ENCODE measurements at regions not wholly inside any gene's neighbourhood (a gene's known extent, or its start where the extent isn't known, plus 50 kb on each side); places are given as distances from the start of the nearest gene placed in this dataset.
A peak's percentile ranks its signal among the peaks of the same experiment; 100 is the strongest.
"Not testable (repeated sequence)": the region's sequence is repeated elsewhere in the genome, so short reads cannot be mapped to it uniquely, and the experiment has no call there.

DNA sequence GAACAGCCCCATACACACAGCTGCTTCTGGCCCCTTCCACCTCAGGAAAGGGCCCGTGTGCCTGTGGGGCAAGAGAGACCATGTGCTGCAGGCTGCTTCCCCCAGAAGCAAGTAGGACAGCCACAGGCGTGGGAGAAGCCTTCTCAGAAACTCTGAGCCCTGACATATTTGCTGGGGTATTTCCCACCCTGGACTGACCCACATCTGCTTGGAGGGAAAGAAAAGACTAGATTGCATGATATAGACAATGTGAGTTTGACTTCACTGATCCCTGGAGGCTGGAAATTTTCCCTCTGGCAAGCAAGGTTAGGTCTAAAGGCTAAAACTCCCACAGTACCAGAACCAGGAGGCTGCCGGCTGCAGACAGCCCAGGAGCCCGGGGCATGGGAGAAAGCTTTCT is 213.3 kb upstream of the SSTR4 start:
- DNase-seq = peak; percentile 42

DNA sequence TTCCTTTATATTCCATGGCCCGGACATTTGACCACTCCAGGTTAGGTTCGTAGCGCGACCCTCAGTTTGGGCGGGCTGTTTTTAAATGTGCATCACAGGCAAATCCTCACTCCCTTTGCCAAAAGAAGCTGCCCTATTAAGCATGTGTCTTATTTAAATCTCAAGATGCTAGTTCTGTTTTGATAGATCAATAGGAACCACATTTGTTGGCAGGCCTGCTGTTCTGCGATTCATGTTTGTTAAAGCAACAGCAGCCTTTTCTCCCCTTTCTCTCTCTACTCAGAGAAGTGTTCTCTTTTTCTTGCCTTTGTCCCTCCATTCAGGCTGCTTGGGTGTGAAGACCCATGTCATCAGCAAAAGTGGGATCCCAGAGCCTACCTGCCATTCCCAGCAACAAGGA is 212.0 kb upstream of the SSTR4 start:
- DNase-seq = peak; percentile 28

DNA sequence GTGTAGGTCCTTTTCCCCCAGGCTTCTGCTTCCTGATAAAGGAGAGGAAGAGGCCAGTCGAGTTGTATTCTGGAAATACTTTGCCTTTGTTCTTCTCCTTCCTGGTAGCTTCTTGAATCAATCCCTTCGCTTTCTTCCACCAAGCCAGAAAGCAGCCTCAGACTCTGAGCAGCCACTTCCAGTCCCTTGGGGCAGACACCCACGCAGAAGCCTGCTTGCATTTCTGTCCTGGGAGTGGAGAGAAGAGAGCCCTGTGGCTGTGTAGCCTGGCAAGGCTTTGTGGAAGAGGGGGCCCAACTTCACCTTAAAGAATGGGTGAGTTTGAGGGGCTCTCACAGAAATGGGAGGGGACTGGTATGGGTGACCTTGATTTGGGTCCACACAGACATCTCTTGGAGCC is 211.0 kb upstream of the SSTR4 start:
- peak; percentile 42 for DNase-seq

DNA sequence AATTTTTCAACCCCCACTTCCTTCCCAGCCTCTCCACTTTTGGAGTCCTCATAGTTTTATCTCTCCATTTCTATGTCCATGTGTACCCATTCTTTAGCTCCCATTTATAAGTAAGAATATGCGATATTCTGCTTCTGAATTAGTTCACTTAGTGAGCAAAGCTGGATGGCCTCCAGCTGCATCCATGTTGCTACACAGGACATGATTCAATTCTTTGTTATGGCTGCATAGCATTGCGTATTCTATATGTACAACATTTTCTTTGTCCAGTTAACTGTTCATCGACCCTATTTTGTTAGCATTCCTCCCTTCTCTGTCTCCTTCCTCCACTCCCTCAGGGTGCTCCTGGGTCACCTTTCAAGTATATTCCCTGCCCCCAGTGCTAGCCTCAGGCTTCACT is 210.0 kb upstream of the SSTR4 start:
- DNase-seq = no peak

DNA sequence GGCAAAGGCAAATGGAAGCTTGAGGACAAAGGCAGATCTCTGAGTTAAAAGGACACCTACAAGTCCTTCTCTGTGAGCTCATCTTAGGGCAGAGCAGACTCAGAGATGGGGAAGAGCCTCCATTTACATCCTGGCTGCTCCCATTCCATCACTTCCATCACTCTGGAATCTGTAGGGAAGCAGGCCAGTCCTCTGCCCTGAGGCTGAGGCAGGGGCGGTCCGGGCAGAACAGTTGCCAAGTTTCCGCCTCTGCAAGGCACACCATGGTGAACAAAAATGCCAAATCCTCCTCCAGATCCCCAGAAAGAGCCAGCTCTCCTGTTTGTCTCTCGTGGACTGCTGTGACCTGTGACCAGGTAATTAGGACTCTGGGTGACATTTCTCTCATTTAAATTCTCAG is 209.6 kb upstream of the SSTR4 start:
- peak; percentile 63 for DNase-seq

DNA sequence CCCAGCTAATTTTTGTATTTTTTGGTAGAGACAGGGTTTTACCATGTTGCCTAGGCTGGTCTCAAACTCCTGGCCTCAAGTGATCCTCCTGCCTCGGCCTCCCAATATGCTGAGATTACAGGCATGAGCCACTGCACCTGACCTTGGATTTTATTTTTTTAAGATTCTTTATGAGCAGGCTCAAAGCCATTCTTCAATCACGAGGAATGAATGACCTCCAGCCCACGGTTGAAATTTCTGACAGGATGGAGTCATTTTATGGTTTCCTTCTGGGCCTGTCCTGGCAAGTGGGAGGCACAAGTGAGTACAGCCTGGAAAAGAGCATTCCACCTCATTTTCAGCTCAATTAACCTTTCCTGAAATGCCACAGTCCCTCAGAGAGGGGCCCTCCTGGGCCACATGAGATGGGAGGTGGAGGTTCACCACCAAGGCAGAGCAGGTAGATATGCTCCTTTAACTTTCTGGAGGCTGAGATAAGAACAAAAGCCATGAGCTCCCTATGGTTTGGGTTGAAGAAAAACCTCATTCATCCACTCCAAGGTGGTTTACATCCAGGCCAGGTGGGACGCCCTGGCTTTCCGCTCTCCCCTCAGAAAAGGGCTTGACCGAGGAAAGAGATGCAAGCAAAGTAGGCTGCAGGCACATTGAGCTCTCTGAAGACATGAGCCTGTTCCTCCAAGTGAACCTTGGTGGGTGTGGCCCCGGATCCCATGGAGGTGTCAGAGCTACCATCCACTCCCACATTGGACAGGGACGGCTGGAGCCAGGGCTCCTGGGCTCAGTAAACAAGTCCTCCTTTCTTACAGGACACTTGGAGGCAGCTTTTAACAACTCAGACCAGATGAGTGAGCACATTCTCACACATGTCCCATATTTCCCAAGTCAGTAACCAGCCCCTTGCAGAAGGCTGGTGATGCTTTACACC is 208.5 kb upstream of the SSTR4 start:
- peak; percentile 40 for DNase-seq

DNA sequence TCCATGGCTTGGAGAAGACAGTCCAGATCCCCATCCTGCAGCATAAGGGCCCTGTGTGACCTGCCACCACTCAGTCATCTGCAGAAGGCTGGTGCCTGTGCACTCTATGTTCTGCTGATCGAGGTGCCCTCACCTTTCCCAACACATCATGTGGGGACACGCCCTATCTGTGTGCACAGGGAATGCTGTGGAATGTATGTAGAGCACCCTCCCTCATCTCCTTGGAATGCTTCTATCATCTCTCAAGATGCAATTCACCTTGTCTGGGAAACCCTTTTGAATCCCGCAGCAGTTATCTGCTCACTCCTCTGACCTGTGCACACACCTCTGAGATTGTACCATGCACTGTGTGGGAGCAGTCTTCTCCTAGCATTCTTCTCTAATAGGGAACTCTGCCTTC is 207.2 kb upstream of the SSTR4 start:
- peak; percentile 48 for DNase-seq

DNA sequence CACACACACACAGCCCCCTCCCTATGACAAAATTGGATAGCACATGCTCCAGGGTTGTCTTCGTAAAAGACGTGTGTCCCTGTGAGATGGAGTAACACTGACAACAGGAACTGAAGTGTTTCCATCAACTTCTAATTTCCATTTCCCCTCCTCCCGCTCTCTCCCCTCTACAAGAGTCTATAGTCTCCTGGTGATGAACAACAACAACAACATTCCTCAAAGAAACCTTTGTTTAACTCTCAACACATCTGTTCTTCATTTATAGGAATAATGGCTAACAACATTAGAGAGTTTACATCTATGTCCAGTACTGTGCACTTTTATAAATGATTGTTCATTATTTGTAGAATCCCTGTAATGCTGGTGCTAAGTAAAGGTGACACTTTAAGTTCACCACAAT is 205.8 kb upstream of the SSTR4 start:
- DNase-seq = no peak

DNA sequence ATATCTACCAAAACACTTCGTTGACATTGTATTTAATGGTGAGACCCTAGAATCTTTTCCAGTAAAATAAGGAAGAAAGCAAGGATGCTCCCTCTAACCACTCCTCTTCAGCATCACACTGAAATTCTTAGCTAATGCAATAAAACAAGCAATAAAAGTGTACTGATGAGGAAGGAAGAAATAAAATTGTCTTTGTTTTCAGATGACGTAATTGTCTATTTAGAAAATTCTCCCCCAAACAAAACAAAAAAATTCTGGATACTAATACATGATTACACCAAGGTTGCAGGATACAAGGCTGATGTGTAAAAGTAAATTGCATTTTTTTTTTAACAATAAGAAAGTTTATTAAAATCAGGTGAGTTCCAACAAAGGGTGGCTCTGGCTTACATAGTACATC is 205.0 kb upstream of the SSTR4 start:
- DNase-seq = no peak

DNA sequence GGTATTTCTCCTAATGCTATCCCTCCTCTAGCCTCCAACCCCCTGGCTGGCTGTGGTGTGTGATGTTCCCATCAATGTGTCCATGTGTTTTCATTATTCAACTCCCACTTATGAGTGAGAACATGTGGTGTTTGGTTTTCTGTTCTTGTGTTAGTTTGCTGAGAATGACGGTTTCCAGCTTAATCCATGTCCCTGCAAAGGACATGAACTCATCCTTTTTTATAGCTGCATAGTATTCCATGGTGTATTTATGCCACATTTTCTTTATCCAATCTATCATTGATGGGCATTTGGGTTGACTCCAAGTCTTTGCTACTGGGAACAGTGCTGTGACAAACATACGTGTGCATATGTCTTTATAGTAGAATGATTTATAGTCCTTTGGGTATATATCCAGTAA is 204.4 kb upstream of the SSTR4 start:
- DNase-seq = not testable (repeated sequence)

DNA sequence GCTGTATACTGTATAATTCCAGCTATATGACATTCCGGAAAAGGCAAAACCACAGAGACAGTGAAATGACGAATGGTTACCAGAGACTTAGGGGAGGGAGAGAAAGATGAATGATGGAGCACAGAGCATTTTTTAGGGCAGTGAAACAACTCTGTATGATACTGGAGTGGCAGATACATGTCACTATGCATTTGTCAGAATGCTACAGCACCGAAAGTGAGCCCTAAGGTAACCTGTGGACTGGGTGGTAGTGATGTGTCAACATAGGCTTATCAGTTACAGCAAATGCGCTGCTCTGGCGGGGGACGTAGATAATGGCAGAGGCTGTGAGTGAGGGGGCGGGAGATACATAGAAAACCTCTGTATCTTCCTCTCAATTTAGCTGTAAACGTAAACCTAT is 201.3 kb upstream of the SSTR4 start:
- DNase-seq = no peak

DNA sequence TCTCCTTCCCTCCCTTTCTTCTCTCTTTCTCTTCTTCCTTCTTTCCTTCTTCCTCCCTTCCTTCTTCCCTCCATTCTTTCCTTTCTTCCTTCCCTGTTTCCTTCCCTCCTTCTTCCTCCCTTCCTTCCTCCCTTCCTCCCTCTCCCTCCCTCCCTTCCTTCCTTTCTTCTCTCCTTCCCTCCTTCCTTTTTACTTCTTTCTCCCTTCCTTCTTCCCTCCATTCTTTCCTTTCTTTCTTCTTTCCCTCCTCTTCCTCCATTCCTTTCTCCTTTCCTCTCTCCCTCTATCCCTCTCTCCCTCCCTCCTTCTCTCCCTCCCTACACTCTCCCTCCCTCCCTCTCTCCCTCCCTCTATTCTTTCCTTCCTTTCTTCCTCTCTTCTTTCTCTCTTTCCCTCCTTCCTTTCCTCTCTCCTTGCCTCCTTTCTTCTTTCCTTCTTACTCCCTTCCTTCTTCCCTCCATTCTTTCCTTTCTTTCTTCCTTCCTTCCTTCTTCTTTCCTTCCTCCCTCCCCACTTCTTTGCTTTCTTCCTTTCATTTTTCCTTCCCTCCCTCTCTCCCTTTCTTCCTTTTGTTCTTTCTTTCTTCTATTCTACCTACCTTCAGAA is 200.4 kb upstream of the SSTR4 start:
- no peak for DNase-seq

DNA sequence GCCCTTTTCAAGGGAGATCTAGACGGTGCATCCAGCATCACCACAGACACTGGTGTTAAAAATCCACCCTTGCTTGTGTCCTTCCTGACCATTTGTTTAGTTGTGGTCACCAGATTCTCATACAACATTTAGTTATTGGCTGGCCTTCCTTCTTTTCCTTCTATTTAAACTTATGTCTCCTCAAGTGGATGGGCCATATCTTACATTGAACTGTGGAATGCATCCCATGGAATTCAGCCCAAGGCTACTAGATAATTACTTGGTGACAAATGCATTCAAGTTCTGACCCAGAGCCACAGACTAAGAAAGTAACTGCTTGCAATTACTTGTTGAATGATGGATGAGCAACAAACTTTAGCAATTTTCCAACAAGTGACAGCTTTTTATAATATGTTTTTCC is 198.9 kb upstream of the SSTR4 start:
- DNase-seq = no peak

DNA sequence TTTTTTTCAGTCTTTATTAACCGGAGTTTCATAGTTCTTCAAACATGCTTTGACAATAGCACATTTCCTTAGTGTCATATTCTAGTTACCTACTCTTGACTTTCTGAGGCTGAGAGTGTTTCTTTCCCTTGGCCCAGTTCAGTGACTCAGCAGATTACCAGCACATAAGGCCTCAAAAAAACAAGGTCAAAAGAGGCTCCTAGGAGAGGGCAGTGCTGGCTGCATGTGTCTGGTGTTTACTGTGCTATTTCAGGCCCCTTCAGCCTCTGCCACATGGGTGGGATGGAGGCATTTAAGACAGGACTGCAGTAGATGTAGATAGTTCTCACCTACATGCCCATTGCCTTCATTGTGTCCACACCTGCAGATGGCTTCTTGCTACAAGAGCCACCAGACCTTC is 198.2 kb upstream of the SSTR4 start:
- DNase-seq = peak; percentile 68

DNA sequence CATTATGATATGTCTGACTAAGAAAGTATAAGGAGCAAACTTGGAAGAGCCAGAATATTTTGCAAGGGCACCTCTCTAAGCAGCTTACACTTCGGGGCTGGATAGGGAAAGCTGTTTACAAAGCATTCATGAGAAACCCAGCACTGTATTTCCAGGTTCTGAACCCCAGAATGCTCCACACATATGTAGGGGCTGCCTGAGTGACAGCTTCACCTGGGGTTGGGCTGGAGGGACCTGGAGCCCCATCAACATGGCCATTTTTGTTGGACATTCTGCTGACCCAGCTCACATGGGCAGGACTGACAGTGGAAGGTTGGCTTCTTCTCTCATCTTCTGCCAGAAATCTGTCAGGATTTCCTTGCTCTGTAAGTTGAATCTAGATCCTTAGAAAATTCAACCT is 197.1 kb upstream of the SSTR4 start:
- DNase-seq = no peak

DNA sequence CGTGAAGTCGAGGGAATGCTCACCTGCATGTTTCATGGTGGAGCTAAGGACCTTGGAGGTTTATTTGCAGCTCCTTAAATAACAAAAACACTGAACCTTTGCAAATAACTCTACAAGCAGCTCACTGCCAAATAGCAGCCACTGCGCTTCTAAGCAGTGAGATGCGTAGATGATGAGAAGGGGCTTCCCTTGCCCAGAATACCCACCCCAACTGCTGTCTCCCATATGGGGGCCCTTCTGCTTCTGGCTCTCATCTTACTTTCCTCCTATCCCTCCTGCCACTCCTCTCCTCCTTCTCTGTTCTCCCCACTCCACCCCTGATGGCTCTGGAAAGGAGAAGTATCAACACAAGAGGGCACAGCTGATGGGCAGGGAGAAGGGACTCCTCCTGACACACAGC is 193.3 kb upstream of the SSTR4 start:
- DNase-seq = no peak

DNA sequence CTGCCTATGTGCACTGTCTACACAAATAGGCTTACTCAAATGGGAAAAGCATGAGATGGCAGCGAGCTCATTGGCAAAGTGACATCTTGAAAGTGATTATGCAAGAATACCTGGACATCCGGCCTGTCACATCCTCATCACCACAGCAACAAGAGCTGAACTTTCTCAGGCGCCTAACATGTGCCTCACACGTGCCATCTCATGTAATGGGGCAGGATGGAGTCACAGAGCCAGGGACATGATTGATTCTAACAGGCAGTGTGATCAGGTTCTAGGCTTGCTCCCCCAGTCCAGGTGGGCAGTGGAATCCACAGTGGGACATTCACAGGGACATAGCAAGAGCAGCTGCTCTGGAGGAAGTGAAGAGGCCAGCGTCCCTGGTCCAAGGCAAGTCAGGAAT is 192.3 kb upstream of the SSTR4 start:
- no peak for DNase-seq

DNA sequence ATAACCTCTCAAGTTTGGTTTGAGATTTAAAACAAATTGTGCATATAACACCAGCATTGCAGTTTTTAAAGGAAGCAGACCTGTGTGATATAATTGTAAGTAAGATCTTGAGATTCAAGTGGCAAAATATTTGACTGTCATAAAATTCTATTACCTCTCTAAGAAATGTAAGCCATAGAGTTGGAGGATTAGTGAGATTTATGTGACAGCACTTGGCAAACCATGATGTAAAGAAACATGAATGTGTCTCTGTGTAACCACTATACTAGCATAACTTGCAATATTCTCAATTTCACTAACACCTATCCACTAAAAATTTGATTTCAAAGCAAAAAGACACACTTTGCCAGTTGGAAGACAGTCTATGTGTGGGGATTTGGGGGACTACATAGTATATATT is 190.2 kb upstream of the SSTR4 start:
- DNase-seq = no peak

DNA sequence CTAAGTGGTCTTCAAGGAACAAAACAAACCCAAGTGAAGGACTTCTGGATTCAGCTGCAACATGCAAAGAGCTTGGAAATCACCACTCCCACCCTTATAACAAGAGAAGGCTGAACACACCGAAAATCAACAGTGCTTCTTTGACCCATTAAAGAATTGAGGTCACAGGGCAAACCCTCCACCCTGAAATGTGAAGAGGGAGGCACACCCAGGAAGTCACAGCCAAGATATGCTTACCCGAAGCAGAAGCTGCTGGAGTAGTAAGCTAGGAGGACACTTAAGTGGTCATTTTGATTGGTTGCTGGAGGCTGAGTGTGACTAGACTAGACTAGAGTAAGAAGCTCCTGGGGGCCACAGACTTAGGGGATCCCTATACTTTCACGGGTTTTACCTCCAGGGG is 188.2 kb upstream of the SSTR4 start:
- no peak for DNase-seq

DNA sequence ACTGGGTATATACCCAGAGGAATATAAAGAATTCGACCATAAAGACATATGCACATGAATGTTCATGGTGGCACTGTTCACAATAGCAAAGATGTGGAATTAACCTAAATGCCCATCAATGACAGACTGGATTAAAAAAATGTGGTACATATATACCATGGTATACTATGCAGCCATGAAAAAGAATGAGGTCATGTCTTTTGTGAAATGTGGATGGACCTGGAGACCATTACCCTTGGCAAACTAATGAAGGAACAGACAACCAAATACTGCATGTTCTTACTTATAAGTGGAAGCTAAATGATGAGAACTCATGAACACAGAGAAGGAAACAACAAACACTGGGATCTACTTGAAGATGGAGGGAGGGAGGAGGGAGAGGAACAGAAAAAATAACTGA is 186.7 kb upstream of the SSTR4 start:
- no peak for DNase-seq

DNA sequence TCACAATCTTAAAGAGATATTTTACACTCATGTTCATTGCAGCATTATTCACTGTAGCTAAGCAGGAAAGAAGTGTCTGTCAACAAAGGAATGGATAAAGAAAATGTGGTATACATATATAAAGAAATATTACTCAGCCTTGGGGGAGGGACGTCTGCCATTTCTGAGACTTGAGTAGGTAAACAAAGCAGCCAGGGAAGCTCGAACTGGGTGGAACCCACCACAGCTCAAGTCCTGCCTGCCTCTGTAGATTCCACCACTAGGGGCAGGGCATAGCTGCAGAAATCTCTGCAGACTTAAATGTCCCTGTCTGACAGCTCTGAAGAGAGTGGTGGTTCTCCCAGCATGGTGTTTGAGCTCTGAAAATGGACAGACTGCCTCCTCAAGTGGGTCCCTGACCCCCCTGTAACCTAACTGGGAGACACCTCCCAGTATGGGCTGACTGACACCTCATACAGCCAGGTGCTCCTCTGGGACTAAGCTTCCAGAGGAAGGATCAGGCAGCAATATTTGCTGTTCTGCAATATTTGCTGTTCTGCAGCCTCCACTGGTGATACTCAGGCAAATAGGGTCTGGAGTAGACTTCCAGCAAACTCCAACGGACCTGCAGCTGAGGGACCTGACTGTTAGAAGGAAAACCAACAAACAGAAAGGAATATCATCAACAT is 183.3 kb upstream of the SSTR4 start:
- peak; percentile 83 for DNase-seq

DNA sequence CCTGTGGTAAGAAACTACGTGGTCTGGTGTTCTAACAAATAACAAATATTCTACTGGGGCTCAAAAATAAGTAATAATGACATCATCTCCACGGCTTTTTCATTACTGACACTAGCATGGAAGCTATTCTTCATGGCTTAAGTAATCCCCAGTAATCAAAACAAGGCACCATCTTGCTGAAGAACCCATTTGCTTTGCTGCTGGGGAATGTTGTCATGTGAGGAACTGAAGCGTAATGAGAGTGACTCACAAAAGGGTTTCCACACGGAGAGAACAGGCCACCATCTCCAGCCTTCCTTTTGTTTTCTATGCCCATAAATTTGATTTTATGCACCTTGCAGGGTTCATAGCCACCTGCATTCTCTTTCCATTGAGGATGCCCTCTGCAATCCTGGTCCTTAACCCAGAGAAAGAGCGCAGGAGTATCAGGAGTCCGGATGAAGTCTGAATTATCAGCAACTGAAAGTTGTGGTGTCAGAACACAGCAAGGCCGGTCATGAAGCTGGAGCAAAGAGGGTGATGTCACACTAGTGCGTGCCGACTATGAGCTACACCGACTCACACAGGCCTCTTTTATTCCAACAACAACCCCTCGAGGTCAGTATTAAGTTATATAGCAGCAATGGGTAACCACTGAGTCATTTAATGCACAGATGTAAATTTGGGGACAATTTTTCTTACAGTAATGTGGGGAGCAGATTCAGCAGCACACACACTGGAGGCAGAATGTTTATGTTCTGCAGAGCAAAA is 173.7 kb upstream of the SSTR4 start:
- DNase-seq = no peak

DNA sequence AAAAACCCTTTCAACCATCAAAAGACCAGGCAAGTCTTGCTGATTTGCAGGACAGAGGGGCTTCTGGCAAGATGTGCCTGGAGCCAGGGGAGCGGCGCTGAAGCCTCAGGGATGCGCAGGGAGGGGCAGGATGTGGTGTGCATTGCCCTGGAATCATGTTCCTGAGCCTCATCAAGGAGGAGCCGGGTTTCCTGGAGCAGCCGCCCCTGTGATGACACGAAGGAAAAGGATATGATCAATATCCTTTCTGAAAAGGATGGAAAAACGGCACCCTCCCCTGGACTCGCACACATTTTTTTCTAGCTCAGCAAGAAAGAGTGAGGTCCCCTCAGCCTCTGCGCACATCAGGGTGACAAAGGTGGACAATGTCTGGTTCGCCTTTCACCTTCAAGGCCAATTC is 173.1 kb upstream of the SSTR4 start:
- no peak for DNase-seq
